ENCODE measurements at regions not wholly inside any gene's neighbourhood (a gene's known extent, or its start where the extent isn't known, plus 50 kb on each side); places are given as distances from the start of the nearest gene placed in this dataset.

DNA sequence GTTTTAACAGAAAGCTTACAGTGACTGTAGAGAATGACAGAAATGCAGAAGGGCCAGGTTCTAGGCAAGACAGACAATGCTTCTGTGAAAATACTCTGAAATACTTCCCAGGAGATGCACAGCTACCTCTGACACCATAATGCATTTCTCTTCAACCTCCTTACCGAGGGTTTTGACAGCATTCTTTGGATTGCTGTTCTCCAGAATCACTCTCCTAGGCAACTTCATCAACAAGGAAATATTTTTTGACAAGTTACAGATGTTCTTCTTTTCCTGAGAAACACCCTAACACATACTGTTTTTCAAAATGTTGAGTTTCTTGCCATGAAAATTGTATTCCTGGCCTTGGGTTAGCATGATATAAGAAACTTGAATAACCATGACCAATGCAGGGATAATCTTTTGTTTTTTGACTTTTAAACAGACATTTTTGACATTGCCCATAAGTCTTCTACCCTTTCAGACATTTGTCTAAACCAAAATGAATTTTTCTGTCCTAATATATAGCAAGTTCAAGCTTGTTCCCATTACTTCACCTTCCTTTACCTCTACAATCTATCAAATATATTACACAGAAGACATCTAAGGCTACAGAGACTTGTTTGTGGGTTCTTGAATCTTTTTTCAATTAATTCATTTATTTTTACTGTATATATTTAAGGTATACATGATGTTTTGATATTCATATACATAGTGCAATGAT lies 108.1 kb downstream of the CCDC34 start:
- intact Hi-C loops (cut with micrococcal nuclease) = no loop called here
- Mint-ChIP-seq H3K36me3 (ENCODE audit: low read depth) (no peaks in the 10 kb centered on the region), H3K4me1 (ENCODE audit: low read depth) (no peaks in the 10 kb centered on the region), H3K4me3 (no peak overlapping the region), H3K9me3 (no peaks in the 10 kb centered on the region), H3K27me3 (ENCODE audit: insufficient read depth) (no peaks in the 10 kb centered on the region), H3K27ac (no peak overlapping the region)
- DNase-seq (ENCODE audit: low spot score) = no peak

DNA sequence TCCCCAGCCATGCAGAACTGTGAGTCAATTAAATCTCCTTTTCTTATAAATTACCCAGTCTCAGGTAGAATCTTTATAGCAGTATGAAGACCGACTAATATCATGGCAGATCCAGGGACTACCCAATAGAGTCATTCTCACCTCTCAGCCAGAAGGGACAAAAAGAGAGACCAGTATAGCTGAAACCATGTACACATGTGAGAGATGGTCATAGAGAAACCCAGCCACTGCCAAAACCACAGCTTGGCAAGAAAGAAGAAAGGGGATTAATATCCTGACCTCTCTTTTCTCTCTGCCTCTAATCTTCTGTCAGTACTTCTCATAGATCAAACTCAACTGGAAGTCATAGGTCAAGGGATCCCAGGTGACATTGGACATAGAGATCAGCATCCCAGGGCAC lies 109.8 kb downstream of the CCDC34 start:
- Mint-ChIP-seq H3K27ac (no peak overlapping the region), H3K4me1 (ENCODE audit: low read depth) (no peaks in the 10 kb centered on the region), H3K4me3 (no peak overlapping the region), H3K27me3 (ENCODE audit: insufficient read depth) (no peaks in the 10 kb centered on the region), H3K9me3 (no peaks in the 10 kb centered on the region), H3K36me3 (ENCODE audit: low read depth) (no peaks in the 10 kb centered on the region)
- intact Hi-C loops (cut with micrococcal nuclease) = no loop called here
- DNase-seq (ENCODE audit: low spot score) = no peak

DNA sequence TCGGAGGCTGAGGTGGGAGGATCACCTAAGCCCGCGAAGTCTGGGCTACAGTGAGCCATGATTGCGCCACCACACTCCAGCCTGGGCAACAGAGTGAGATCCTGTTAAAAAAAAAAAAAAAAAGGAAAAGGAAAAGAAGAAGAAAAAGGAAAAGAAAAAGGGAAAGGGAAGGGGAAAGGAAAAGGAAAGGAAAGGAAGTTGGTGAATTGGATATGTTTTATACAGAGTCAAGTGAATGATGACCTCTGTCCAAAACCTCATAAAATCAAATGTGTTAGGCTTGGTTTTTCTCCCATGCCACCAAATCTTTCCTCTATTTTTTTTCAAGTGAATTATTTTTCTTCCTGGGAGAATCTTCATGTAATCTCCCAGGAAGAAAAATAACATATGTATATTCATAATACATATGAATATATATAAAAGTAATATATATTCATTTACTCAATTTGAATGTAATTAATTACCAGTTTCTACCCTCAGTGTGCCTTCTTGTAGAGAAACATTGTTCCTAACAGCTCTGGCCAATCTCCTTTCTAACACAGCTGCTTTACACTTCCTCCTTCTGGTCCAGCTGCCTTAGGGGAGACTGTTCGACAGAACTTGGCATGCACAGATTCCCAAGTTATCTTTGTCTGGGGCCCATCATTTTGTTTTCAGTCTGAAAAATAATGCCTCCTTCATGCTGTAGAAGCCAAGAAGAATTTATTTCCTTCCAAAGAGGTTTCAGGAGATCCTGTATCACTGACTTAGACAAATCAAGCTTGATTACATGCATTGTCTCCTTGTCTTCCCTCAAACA lies 111.9 kb downstream of the CCDC34 start:
- DNase-seq (ENCODE audit: low spot score) = no peak
- intact Hi-C loops (cut with micrococcal nuclease) = no loop called here
- H3K4me3 Mint-ChIP-seq = no peak overlapping the region
- no peaks in the 10 kb centered on the region for H3K27me3 Mint-ChIP-seq (ENCODE audit: insufficient read depth)
- H3K9me3 Mint-ChIP-seq = no peaks in the 10 kb centered on the region
- H3K4me1 Mint-ChIP-seq (ENCODE audit: low read depth) = no peaks in the 10 kb centered on the region
- H3K36me3 Mint-ChIP-seq (ENCODE audit: low read depth) = no peaks in the 10 kb centered on the region
- H3K27ac Mint-ChIP-seq = no peak overlapping the region

GRCh38 chr11:27248576-27249509 lies 114.2 kb downstream of the CCDC34 start:
- Mint-ChIP-seq H3K36me3 (ENCODE audit: low read depth) (no peaks in the 10 kb centered on the region), H3K4me3 (no peak overlapping the region), H3K9me3 (no peaks in the 10 kb centered on the region), H3K4me1 (ENCODE audit: low read depth) (no peaks in the 10 kb centered on the region), H3K27me3 (ENCODE audit: insufficient read depth) (no peaks in the 10 kb centered on the region), H3K27ac (no peak overlapping the region)
- no peak for DNase-seq (ENCODE audit: low spot score)
- intact Hi-C loops (cut with micrococcal nuclease) = no loop called here

DNA sequence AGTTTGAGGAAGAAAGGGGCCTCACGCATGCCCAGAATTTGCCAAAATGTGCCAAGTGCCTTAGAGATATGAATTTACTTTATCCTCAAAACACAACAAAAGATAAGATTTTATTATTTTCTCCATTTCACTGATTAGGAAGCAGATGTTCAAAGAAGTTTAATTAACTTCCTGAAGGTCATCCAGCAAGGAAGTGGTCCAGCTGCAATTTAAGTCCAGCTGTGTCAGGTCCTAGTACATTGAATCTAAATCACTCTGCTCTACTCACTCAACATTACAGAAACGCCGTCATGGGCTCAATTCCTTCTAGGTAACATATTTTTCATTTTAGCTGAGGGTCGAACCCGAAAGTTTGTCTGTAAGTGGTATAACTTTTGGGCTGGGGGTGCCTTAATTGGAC lies 115.4 kb downstream of the CCDC34 start:
- intact Hi-C loops (cut with micrococcal nuclease) = no loop called here
- no peak overlapping the region for H3K4me3 Mint-ChIP-seq
- H3K4me1 Mint-ChIP-seq (ENCODE audit: low read depth) = no peaks in the 10 kb centered on the region
- no peaks in the 10 kb centered on the region for H3K36me3 Mint-ChIP-seq (ENCODE audit: low read depth)
- H3K27ac Mint-ChIP-seq = no peak overlapping the region
- H3K27me3 Mint-ChIP-seq (ENCODE audit: insufficient read depth) = no peaks in the 10 kb centered on the region
- no peak for DNase-seq (ENCODE audit: low spot score)
- no peaks in the 10 kb centered on the region for H3K9me3 Mint-ChIP-seq

DNA sequence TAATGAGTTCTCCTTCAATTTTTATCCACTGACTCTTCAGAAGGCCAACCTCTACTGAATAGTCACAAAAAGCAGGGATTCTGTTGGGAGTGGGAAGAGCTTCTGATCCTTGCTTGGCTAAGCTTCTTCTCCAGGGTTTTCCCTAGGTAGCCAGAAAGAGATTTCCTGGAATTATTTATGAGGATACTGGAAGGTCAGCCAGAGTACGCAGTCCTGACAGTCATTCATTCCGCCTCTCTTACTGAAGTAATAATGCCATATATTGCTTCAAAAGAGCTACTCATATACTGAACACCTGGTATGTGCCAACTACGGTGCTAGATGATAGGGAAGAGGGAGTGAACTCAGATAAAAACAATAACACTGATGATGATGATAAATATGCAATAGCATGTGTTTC lies 116.1 kb downstream of the CCDC34 start:
- Mint-ChIP-seq H3K36me3 (ENCODE audit: low read depth) (no peaks in the 10 kb centered on the region), H3K27me3 (ENCODE audit: insufficient read depth) (no peaks in the 10 kb centered on the region)

DNA sequence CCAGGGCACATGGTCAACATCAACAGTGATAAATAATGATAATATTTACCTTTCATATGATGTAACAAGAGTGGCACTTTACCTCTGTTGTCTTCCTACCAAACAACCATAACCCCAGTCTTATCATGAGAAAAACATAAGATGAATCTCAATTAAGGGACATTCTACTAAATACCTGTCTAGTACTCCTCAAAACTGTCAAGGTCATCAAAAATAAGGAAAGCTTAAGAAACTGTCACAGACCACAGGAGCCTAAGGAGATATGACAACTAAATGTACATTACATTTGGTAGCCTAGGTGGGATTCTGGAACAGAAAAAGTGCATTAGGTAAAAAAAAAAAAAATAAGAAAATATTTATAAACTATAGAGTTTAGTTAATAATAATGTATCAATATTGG lies 118.1 kb downstream of the CCDC34 start:
- no peak overlapping the region for H3K27ac Mint-ChIP-seq

More for the DNA sequence above, 116.1 kb downstream of the CCDC34 start:
- no peak for DNase-seq (ENCODE audit: low spot score)
- Mint-ChIP-seq H3K27ac (no peak overlapping the region), H3K9me3 (no peaks in the 10 kb centered on the region), H3K4me1 (ENCODE audit: low read depth) (no peaks in the 10 kb centered on the region), H3K4me3 (no peak overlapping the region)
- intact Hi-C loops (cut with micrococcal nuclease) = no loop called here

DNA sequence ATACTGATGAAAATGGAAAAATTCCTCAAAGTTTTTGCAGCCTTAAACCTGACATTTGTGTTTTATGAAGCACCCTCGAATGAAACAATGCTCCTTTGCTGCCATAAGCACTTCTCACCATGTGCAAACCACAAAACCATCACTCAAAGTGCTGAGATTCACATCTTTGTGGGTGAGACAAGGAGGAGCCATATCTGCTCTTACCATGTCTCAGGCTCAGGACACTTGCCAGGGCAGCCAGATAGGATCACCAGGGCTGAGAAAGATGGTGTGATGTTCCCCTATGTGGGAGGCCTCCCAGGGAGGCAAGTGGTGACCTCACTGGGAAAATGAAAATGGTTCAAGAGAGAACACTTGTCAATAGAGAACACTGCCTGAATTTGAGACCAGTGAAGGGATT lies 120.4 kb downstream of the CCDC34 start:
- Mint-ChIP-seq H3K4me3 (no peak overlapping the region), H3K27me3 (ENCODE audit: insufficient read depth) (no peaks in the 10 kb centered on the region)

More for the DNA sequence above, 118.1 kb downstream of the CCDC34 start:
- no peak overlapping the region for H3K4me3 Mint-ChIP-seq
- no peaks in the 10 kb centered on the region for H3K36me3 Mint-ChIP-seq (ENCODE audit: low read depth)
- no peaks in the 10 kb centered on the region for H3K4me1 Mint-ChIP-seq (ENCODE audit: low read depth)
- H3K9me3 Mint-ChIP-seq = no peaks in the 10 kb centered on the region
- intact Hi-C loops (cut with micrococcal nuclease) = no loop called here
- no peaks in the 10 kb centered on the region for H3K27me3 Mint-ChIP-seq (ENCODE audit: insufficient read depth)
- DNase-seq (ENCODE audit: low spot score) = no peak

GRCh38 chr11:27241311-27242122 lies 121.5 kb downstream of the CCDC34 start:
- no peak for DNase-seq (ENCODE audit: low spot score)
- intact Hi-C loops (cut with micrococcal nuclease) = no loop called here
- Mint-ChIP-seq H3K9me3 (no peaks in the 10 kb centered on the region), H3K4me3 (no peak overlapping the region), H3K27ac (no peak overlapping the region), H3K36me3 (ENCODE audit: low read depth) (no peaks in the 10 kb centered on the region), H3K4me1 (ENCODE audit: low read depth) (no peaks in the 10 kb centered on the region), H3K27me3 (ENCODE audit: insufficient read depth) (no peaks in the 10 kb centered on the region)

More for the DNA sequence above, 120.4 kb downstream of the CCDC34 start:
- no peak for DNase-seq (ENCODE audit: low spot score)
- intact Hi-C loops (cut with micrococcal nuclease) = no loop called here
- Mint-ChIP-seq H3K36me3 (ENCODE audit: low read depth) (no peaks in the 10 kb centered on the region), H3K9me3 (no peaks in the 10 kb centered on the region), H3K27ac (no peak overlapping the region), H3K4me1 (ENCODE audit: low read depth) (no peaks in the 10 kb centered on the region)

DNA sequence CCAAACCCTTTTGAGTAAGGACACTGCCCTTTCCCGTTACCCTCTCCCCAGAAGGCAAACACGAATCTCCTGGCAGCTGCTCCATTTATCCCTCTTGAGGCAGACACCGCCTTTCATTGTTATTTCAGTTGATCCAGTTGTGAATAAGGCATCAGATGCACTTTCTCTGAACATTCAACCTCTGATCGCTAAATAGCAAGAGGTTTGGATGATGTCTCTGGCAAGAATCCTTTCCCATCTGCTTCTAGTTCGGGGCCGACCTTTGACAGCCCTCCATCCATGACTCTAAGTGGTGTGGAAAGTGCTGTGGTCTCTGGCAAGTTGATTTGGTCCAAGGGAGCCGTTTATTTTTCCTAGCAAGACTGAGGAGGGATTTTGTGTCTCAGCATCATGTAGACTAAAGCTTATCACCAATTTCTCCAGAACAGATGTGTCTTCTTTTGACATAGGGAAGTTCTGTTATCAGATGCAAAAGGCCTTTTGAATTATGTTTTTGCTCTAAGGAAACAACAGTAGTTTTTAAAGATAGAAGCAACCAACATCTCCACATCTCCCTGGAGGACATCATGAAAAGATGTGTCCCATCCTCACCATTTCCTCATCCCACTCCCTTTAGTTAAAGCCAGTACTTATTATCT lies 123.6 kb downstream of the CCDC34 start:
- Mint-ChIP-seq H3K9me3 (no peaks in the 10 kb centered on the region), H3K27me3 (ENCODE audit: insufficient read depth) (no peaks in the 10 kb centered on the region), H3K4me1 (ENCODE audit: low read depth) (no peaks in the 10 kb centered on the region), H3K4me3 (no peak overlapping the region), H3K27ac (no peak overlapping the region), H3K36me3 (ENCODE audit: low read depth) (no peaks in the 10 kb centered on the region)
- DNase-seq (ENCODE audit: low spot score) = no peak
- intact Hi-C loops (cut with micrococcal nuclease) = no loop called here

GRCh38 chr11:27238811-27239210 lies 124.2 kb downstream of the CCDC34 start:
- no peaks in the 10 kb centered on the region for H3K9me3 Mint-ChIP-seq
- no peaks in the 10 kb centered on the region for H3K36me3 Mint-ChIP-seq (ENCODE audit: low read depth)
- intact Hi-C loops (cut with micrococcal nuclease) = no loop called here
- no peaks in the 10 kb centered on the region for H3K4me1 Mint-ChIP-seq (ENCODE audit: low read depth)
- DNase-seq (ENCODE audit: low spot score) = no peak
- H3K4me3 Mint-ChIP-seq = no peak overlapping the region
- no peaks in the 10 kb centered on the region for H3K27me3 Mint-ChIP-seq (ENCODE audit: insufficient read depth)
- no peak overlapping the region for H3K27ac Mint-ChIP-seq

GRCh38 chr11:27237643-27238042 lies 125.4 kb downstream of the CCDC34 start:
- H3K27me3 Mint-ChIP-seq (ENCODE audit: insufficient read depth) = no peaks in the 10 kb centered on the region
- DNase-seq (ENCODE audit: low spot score) = no peak
- no peak overlapping the region for H3K27ac Mint-ChIP-seq
- intact Hi-C loops (cut with micrococcal nuclease) = no loop called here
- H3K9me3 Mint-ChIP-seq = no peaks in the 10 kb centered on the region
- H3K4me3 Mint-ChIP-seq = no peak overlapping the region
- H3K4me1 Mint-ChIP-seq (ENCODE audit: low read depth) = no peaks in the 10 kb centered on the region
- H3K36me3 Mint-ChIP-seq (ENCODE audit: low read depth) = no peaks in the 10 kb centered on the region
